Endothelial cell of hepatic sinusoid (primary cell): ENCODE measurements at regions not wholly inside any gene's neighbourhood (a gene's known extent, or its start where the extent isn't known, plus 50 kb on each side); places are given as distances from the start of the nearest gene placed in this dataset.

Source experiments
- in situ Hi-C: cut with HindIII; loops from 2 replicates; pipeline ENCODE4 v1.10.0; 2017; ENCODE audit warnings: low sequenced_read_pairs

- in situ Hi-C loops = no loop called here
These were observed 62.8 kb upstream of the LINGO1 start for GRCh38 chr15:77695548-77695947.

DNA sequence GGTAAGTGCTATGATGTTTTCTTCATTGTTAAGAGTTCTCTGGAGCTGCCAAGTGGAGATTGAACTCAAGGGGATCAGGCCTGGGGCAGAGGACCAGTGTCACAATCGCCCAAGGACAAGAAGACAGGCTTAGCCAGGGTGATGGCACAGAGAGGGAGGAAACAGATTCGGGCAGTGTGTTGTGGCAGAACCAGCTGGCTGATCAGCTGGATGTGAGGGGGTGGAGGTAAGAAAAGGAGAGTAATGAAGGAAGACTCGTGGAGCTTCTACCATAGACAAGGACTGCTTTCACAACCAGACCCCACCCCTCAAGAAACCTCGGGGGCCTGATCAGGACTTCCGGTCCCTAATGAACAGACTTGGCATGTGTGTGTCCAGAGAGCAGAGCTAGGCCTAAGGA, 60.9 kb upstream of the LINGO1 start:
- in situ Hi-C loops = no loop called here

GRCh38 chr15:77692614-77693013, 59.9 kb upstream of the LINGO1 start:
- in situ Hi-C loops = no loop called here

GRCh38 chr15:77691607-77692006, 58.9 kb upstream of the LINGO1 start:
- in situ Hi-C loops = no loop called here

- in situ Hi-C loops = no loop called here
These were observed 57.1 kb upstream of the LINGO1 start for GRCh38 chr15:77689821-77690220.

DNA sequence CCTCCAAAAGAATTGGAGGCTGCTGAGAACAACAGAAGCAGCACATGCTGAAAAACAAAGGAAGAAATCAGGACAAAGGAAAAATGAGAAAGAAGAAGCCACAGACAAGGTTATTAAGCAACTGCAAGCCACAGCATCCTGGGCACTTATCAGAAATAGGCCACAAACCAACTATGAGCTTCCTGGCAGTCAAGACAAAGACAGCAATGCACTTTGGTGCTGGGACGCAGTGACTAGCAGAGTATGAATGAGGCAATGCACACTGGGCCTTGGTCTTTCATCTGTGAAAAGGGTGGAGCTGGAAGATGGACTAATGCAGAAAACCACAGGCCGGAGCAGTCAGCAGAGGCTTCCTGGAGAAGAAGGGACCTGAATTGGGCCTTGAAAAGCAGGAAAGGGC, 56.0 kb upstream of the LINGO1 start:
- in situ Hi-C loops = no loop called here

DNA sequence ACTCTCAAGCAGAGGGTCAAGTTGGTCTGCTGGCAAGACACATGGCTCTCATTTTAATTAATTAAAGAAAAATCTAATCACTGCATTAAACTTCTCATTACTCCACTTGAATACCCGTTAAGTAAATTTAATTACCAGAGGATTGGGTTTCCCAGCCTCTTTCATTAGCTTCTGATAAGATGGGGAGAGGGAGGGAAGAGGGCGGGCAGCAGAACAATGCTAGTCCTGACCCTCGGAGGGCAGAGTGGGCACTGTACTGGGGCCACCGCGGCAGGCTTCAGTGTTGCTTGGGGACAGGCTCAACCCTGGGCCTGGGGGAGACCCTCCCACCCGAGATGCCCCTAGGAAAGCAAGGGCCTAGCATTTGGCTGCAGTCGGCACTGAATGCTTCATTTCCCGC, 55.6 kb upstream of the LINGO1 start:
- in situ Hi-C loops = no loop called here

- in situ Hi-C loops = no loop called here
These were observed 52.5 kb upstream of the LINGO1 start for GRCh38 chr15:77685082-77685815.

DNA sequence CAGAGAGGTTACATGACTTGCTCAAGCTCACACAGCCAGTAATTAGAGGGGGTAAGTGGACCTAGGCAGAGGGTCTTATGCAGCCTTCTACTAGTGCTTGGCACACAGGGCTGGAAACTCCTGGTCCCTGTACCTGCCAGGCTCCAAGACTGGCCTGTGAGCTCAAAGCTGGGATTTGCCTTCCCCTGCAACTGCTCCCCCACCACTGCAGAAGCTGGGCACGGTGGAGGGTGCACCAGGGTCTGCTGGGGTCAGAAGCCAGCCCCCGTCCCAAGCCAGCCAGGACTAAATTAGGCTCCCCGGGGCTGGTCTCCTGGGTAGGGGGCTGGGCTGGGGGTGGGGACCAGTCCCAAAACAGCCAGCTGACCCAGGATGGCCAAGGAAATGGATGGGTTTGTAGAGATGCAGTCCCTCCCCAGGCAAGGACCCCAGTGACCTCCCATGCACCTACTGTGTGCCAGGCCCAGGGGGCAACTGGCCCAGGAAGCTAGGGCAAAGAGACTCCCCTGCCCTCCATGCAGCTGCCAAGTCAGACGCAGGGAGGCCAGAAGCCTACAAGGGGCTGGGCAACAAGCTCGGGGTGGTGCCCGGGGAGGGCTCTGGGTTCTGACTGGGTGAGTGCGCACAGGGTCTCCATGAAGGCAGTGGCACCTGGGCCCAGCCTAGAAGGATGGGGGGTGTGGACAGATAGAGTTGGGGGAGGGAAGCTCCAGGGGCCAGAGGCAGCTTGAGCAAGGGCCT, 51.8 kb upstream of the LINGO1 start:
- in situ Hi-C loops = no loop called here

DNA sequence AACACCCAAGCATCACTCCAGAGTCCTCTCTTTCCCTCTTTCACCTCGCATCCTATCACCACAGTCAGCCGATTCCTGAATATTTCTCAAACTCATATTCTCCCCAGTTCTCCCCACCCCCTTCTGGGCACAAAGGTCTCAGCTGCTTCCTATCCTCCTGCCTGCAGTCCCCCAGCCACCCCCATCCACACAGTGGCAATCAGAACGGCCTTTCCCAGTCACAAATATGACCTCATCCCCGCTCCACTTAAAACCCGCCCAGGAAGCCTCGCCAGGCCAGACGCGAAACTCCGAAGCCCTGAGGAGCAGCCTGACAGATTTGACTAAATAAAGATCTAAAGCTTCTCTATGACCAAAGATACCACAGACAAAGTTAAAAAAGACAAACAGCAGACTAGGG, 49.9 kb upstream of the LINGO1 start:
- in situ Hi-C loops = no loop called here
